ENCODE measurements at regions not wholly inside any gene's neighbourhood (a gene's known extent, or its start where the extent isn't known, plus 50 kb on each side); places are given as distances from the start of the nearest gene placed in this dataset.

DNA sequence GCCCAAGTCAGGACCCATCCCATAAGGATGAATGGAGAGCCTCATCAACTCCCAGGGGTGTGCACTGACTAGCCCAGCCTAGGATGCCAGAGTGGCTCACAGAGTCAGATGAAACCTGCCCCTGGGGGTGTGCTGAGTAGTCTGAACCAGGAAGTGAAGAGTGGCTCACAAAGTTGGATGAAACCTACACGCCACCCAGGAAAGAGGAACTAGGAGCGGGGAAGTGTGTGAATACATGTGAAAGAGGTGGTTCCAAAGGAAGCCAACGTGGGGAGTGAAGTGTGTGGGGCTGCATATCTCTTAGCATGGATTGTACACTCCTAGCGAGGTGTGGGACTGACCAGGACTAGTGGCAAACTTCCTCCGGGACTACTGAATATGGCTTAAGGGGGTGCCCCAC lies 902.1 kb upstream of the NDST4 start:
- CTCF ChIA-PET, result no interaction called here
- no peaks in the 10 kb centered on the region for H3K9me3 ChIP-seq (ENCODE audit: control insufficient read depth, insufficient read depth, low read depth, low read length)
- no peak overlapping the region for H3K4me3 ChIP-seq (ENCODE audit: low read depth, low read length)
- no peaks in the 10 kb centered on the region for H3K36me3 ChIP-seq (ENCODE audit: control insufficient read depth in 2 of 2, insufficient read depth in 1 of 2, low read length in 2 of 2)
- no peaks in the 10 kb centered on the region for H3K4me1 ChIP-seq (ENCODE audit: control insufficient read depth, insufficient read depth, low read length)
- POLR2A ChIA-PET, result no interaction called here
- TF ChIP-seq, protein P1, sequence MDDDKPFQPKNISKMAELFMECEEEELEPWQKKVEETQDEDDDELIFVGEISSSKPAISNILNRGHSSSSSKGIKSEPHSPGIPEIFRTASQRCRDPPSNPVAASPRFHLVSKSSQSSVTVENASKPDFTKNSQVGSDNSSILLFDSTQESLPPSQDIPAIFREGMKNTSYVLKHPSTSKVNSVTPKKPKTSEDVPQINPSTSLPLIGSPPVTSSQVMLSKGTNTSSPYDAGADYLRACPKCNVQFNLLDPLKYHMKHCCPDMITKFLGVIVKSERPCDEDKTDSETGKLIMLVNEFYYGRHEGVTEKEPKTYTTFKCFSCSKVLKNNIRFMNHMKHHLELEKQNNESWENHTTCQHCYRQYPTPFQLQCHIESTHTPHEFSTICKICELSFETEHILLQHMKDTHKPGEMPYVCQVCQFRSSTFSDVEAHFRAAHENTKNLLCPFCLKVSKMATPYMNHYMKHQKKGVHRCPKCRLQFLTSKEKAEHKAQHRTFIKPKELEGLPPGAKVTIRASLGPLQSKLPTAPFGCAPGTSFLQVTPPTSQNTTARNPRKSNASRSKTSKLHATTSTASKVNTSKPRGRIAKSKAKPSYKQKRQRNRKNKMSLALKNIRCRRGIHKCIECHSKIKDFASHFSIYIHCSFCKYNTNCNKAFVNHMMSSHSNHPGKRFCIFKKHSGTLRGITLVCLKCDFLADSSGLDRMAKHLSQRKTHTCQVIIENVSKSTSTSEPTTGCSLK (tag by site-specific recombination; IDR thresholded peaks at IDR 0.05), result no peak
- TF ChIP-seq SETDB1 (IDR thresholded peaks at IDR 0.05; ENCODE audit: insufficient read length, low read length) (no peak), SP2 (tag by site-specific recombination; IDR thresholded peaks at IDR 0.05) (no peak), ZXDB (tag by site-specific recombination; IDR thresholded peaks at IDR 0.05) (no peak), ZNF510 (tag by site-specific recombination; IDR thresholded peaks at IDR 0.05; ENCODE audit: insufficient replicate concordance) (no peak), ZNF140 (tag by site-specific recombination; IDR thresholded peaks at IDR 0.05) (no peak), ZFP37 (tag by site-specific recombination; IDR thresholded peaks at IDR 0.05) (no peak), GFI1B (tag by site-specific recombination; IDR thresholded peaks at IDR 0.05) (no peak), ZNF529 (tag by site-specific recombination; IDR thresholded peaks at IDR 0.05; ENCODE audit: insufficient replicate concordance) (no peak), KLF10 (tag by site-specific recombination; IDR thresholded peaks at IDR 0.05) (no peak), ZNF394 (tag by site-specific recombination; IDR thresholded peaks at IDR 0.05; ENCODE audit: borderline replicate concordance) (no peak), ZBTB48 (tag by site-specific recombination; IDR thresholded peaks at IDR 0.05) (no peak), GLIS2 (tag by site-specific recombination; IDR thresholded peaks at IDR 0.05) (no peak), ZNF16 (tag by site-specific recombination; IDR thresholded peaks at IDR 0.05; ENCODE audit: low read depth) (no peak), ZSCAN16 (tag by site-specific recombination; IDR thresholded peaks at IDR 0.05) (no peak)
- TF ChIP-seq, protein P2, sequence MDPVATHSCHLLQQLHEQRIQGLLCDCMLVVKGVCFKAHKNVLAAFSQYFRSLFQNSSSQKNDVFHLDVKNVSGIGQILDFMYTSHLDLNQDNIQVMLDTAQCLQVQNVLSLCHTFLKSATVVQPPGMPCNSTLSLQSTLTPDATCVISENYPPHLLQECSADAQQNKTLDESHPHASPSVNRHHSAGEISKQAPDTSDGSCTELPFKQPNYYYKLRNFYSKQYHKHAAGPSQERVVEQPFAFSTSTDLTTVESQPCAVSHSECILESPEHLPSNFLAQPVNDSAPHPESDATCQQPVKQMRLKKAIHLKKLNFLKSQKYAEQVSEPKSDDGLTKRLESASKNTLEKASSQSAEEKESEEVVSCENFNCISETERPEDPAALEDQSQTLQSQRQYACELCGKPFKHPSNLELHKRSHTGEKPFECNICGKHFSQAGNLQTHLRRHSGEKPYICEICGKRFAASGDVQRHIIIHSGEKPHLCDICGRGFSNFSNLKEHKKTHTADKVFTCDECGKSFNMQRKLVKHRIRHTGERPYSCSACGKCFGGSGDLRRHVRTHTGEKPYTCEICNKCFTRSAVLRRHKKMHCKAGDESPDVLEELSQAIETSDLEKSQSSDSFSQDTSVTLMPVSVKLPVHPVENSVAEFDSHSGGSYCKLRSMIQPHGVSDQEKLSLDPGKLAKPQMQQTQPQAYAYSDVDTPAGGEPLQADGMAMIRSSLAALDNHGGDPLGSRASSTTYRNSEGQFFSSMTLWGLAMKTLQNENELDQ (tag by site-specific recombination; IDR thresholded peaks at IDR 0.05; ENCODE audit: low read depth), result no peak
- H3K27ac ChIP-seq (ENCODE audit: extremely low read depth, low read depth, low read length), result no peak overlapping the region

DNA sequence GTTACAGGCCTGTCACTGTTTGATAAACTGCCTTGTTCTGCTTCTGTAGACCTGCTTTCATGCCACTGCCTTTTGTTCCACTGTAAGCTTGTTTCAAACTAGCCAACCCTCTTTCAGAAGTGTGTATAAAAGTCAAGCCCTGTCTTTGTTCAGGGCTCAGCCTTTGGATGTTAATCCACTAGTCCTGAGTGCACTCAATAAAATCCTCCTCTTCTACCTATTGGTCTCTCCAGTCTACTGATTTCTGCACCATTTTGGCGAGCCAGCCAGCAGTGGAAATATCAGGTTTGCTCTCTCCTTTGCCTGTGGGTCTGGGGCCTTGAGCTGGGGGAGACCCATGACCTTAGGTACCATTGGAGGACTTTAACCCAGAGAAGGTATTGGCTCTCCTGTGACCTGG lies 901.6 kb upstream of the NDST4 start:
- Histone ChIP-seq H3K27ac (ENCODE audit: extremely low read depth, low read depth, low read length) (no peak overlapping the region), H3K4me3 (ENCODE audit: low read depth, low read length) (no peak overlapping the region), H3K4me1 (ENCODE audit: control insufficient read depth, insufficient read depth, low read length) (no peaks in the 10 kb centered on the region), H3K9me3 (ENCODE audit: control insufficient read depth, insufficient read depth, low read depth, low read length) (no peaks in the 10 kb centered on the region), H3K36me3 (ENCODE audit: control insufficient read depth in 2 of 2, insufficient read depth in 1 of 2, low read length in 2 of 2) (no peaks in the 10 kb centered on the region)
- ChIA-PET CTCF (no interaction called here), POLR2A (no interaction called here)
- TF ChIP-seq KLF7 (tag by site-specific recombination; IDR thresholded peaks at IDR 0.05; ENCODE audit: borderline replicate concordance) (no peak), ZNF157 (tag by site-specific recombination; IDR thresholded peaks at IDR 0.05) (no peak), ZNF354C (tag by site-specific recombination; IDR thresholded peaks at IDR 0.05; ENCODE audit: borderline replicate concordance, low read depth) (no peak), ZNF24 (tag by site-specific recombination; IDR thresholded peaks at IDR 0.05) (no peak), ZNF221 (tag by site-specific recombination; IDR thresholded peaks at IDR 0.05; ENCODE audit: borderline replicate concordance) (no peak), SP3 (tag by site-specific recombination; IDR thresholded peaks at IDR 0.05) (no peak), ZNF621 (tag by site-specific recombination; IDR thresholded peaks at IDR 0.05) (no peak), YY1 (tag by site-specific recombination; IDR thresholded peaks at IDR 0.05) (no peak), GLI4 (tag by site-specific recombination; IDR thresholded peaks at IDR 0.05) (no peak), SP2 (tag by site-specific recombination; IDR thresholded peaks at IDR 0.05) (no peak), ZNF585B (tag by site-specific recombination; IDR thresholded peaks at IDR 0.05) (no peak), ZNF404 (tag by site-specific recombination; IDR thresholded peaks at IDR 0.05) (no peak), ZNF626 (tag by site-specific recombination; IDR thresholded peaks at IDR 0.05) (peak; percentile 77; the same call in 1 of the 2 replicates)
- TF ChIP-seq, protein P3, sequence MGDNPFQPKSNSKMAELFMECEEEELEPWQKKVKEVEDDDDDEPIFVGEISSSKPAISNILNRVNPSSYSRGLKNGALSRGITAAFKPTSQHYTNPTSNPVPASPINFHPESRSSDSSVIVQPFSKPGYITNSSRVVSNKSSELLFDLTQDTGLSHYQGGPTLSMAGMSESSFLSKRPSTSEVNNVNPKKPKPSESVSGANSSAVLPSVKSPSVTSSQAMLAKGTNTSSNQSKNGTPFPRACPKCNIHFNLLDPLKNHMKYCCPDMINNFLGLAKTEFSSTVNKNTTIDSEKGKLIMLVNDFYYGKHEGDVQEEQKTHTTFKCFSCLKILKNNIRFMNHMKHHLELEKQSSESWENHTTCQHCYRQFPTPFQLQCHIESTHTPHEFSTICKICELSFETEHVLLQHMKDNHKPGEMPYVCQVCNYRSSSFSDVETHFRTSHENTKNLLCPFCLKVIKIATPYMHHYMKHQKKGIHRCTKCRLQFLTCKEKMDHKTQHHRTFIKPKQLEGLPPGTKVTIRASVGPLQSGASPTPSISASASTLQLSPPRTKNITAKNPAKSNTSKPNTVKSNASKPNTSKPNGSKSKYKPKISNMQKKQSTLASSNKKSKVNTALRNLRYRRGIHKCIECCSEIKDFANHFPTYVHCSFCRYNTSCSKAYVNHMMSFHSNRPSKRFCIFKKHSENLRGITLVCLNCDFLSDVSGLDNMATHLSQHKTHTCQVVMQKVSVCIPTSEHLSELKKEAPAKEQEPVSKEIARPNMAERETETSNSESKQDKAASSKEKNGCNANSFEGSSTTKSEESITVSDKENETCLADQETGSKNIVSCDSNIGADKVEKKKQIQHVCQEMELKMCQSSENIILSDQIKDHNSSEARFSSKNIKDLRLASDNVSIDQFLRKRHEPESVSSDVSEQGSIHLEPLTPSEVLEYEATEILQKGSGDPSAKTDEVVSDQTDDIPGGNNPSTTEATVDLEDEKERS (tag by site-specific recombination; IDR thresholded peaks at IDR 0.05), result peak; percentile 90
- TF ChIP-seq, protein P4, sequence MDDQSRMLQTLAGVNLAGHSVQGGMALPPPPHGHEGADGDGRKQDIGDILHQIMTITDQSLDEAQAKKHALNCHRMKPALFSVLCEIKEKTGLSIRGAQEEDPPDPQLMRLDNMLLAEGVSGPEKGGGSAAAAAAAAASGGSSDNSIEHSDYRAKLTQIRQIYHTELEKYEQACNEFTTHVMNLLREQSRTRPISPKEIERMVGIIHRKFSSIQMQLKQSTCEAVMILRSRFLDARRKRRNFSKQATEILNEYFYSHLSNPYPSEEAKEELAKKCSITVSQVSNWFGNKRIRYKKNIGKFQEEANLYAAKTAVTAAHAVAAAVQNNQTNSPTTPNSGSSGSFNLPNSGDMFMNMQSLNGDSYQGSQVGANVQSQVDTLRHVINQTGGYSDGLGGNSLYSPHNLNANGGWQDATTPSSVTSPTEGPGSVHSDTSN (CRISPR knock-in tag; IDR thresholded peaks at IDR 0.05), result no peak
